GDM1 (cell line): ENCODE measurements at regions not wholly inside any gene's neighbourhood (a gene's known extent, or its start where the extent isn't known, plus 50 kb on each side); places are given as distances from the start of the nearest gene placed in this dataset.
A peak's percentile ranks its signal among the peaks of the same experiment; 100 is the strongest.
"Not testable (repeated sequence)": the region's sequence is repeated elsewhere in the genome, so short reads cannot be mapped to it uniquely, and the experiment has no call there.

ENCODE experiments used
- DNase-seq: peaks from one replicate; lab custom pipeline; 2025; lab: John Stamatoyannopoulos, UW

DNA sequence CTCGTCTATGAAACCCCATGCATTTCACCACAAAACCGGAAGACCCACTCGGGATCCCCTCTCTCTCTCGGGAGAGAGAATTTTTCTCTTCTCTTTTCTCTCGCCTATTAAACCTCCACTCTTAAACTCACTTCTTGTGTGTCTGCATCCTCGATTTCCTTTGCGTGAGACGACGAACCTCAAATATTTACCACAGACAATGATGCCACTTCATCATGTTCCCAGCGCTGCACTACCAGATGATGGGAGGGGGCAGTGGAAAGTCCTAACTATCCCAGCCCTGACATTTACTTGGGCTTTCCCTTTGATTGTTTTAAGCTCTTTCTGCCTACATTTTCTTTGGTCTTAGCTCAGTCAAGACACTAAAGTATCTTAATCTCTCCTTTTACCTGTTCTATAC lies 906.7 kb downstream of the GRID1 start:
- DNase-seq: no peak

DNA sequence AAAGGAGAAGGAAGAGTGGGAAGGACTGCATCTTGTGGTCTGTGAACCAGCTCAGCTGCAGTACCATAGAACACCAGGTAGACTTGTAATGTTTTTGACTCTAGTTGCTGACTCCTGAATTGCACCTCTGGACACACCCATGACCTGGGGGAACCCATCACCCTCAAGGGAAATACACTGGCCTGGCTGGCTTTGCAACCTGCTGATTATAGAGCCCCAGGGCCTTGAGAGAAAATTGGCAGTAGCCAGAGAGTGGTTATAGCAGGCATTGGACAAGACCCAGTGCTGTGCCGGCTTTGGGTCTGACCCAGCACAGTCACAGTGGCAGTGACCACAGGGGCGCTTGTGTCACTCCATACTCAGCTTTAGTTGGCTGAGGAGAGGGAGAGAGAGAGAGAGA lies 902.3 kb downstream of the GRID1 start:
- DNase-seq: no peak

DNA sequence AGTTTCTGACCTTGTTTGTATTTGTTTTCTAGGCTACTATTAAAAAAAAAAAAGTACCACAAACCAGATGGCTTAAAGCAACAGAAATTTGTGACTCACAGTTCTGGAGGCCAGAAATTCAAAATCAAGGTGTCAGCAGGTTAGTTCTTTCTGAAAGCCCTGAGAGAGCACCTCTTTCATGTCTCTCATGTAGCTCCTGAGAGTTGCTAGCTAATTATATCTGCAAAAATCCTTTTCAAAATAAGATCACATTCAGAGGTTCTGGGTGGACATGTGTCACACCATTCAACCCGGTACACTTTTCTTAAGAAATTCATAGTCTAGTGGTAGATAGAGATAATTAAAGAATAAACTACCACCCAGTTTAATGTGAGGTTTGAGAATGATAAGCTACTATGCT lies 888.6 kb downstream of the GRID1 start:
- DNase-seq: no peak

DNA sequence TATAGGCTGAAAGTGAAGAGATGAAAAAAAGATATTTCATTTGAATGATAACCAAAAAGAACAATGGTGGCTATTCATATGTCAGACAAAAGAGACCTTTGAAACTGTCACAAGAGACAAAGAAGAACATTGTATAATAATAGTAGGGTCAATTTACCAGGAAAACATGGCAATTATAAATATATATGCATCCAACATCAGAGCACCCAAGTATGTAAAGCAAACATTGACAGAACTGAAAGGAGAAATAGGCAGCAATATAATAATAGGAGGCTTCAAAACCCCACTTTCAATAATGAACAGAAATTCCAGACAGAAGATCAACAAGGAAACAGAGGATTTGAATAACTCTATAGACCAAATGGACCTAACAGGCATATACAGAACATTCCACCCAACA lies 876.2 kb downstream of the GRID1 start:
- no peak for DNase-seq

DNA sequence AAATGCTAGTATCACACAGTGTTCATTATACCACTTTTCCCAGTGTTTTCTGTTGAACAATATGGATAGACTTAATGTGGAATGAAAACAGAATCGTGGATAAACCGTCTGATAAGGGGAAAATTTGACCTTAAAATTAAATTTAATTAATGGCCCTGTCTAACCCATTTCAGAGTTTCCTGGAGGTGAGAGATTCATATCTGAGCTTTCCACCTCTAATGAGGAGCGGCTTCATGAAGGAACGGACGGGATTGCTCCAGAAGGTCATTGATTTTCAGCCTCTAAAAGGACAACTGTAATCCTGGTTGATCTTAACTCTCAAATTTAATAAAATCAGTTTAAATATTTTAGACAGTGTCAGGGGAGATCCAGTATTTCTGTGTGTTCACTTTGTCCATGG lies 874.9 kb downstream of the GRID1 start:
- DNase-seq: no peak

DNA sequence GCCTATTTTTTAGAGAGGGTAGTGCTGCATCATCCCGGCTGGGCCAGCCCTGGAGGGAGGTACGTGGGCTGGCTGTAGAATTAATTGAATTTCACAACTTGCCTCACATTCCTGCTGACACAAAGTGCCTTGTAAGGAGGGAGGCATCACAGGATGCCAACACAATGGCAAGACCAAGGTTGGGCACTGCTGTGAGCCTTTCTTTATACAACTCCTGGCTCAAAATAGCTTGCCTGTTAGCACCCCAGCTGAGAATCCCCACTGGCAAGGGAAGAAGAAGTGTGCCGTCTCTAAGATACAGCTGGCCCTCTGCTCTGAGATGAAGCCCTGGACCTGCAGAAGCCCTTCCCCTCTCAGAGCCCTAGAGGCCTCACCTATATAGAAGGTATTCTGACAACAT lies 873.9 kb downstream of the GRID1 start:
- DNase-seq: no peak

DNA sequence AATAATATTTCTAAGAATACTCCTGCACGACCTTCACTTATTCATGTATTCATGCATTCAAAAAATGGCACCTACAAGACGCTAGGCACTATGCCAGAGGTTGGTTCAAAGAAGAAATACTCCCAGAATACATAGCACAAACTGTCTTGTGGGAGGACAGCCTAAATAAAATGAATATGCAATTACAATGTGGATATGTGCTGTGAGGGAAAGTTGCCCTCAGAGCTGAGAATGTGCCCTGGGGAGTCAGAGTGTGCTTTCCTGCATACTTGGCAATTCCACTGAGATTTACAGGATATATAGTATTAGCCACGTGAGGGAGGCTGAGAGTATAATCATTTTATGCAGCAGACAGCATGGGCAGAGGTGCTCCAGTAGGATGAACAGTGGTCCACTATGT lies 872.9 kb downstream of the GRID1 start:
- no peak for DNase-seq

DNA sequence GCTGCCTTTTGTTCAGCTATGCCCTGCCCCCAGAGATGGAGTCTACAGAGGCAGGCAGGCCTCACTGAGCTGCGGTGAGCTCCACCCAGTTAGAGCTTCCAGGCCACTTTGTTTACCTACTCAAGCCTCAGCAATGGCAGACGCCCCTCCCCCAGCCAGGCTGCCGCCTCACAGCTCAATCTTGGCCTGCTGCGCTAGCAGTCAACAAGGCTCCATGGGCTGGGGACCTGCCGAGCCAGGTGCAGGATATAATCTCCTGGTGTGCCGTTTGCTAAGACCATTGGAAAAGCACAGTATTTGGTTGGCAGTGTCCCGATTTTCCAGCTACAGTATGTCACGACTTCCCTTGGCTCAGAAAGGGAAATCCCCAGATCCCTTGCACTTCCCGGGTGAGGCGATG lies 862.0 kb downstream of the GRID1 start:
- DNase-seq: not testable (repeated sequence)

DNA sequence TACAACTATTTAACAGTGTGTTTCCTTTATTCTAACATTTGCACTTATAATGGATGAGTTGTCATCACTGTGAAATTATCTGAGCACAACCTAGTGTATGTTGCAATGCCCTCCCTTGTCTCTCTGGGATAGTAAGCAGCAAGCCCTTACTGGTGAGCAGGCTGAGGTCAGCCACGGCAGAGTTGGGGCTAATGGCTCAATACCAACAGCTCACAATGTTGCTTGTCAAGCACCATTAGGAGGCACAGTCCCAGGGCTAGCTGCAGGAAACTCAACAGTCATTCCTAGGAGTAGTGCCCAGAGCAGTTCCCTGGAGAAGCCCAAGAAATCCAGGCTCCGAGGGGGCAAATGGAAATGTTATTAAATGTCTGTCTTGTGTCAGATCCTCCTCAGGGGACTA lies 858.4 kb downstream of the GRID1 start:
- DNase-seq: no peak

DNA sequence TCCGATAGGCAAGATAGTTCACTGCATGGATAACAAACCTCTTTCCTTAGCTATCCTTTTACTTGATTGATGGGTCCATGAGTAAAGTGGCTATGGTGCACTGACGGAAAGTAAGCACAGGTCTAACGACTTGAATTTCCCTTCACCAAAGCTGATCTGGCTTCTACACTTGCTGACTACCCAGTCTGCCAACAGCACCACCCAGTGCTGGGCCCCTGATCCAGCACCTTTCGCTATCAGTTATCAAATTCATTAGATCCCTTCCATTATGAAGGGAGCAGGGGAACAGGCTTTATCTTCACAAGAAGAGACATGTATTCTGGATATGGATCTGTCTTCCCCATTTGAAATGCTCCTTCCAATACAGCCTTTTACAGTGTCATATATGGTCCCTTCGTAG lies 855.9 kb downstream of the GRID1 start:
- no peak for DNase-seq

DNA sequence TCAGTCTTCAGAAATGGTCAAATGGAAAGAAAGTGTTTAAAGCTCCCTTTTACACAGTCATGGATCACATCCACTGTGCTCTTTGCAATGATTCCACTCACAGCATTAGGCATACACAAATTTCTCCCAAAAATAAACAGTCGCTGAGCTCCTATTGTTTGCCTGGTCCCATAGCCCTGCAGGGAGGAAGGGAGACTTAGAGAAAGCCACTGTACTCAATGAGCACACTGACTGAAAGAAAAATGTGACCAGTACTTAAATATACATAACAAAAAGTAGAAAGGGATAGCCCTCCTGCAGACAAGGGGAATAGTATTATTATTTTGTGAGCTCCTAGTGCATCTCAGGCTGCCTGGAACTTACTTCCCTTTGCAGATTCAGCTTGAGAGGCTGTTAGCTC lies 853.2 kb downstream of the GRID1 start:
- no peak for DNase-seq

DNA sequence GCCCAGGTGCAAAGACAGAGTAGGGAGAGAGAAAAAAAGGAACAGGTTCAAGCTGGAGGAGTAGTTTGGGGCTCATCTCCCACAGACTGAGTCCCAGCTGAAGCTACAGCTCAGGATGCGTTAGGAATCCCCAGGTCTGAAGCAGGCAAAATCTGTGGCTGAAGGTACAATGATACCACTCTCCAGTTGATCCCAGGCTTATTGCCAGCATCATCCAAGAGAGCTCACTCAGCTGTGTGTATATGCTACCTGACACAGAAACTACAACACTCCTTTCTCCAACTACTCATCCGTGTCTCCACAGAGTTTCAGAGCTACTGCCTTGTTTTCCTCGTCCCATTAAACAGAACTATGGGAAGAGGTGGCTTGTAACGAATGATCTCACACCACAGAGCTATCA lies 851.3 kb downstream of the GRID1 start:
- DNase-seq: no peak

DNA sequence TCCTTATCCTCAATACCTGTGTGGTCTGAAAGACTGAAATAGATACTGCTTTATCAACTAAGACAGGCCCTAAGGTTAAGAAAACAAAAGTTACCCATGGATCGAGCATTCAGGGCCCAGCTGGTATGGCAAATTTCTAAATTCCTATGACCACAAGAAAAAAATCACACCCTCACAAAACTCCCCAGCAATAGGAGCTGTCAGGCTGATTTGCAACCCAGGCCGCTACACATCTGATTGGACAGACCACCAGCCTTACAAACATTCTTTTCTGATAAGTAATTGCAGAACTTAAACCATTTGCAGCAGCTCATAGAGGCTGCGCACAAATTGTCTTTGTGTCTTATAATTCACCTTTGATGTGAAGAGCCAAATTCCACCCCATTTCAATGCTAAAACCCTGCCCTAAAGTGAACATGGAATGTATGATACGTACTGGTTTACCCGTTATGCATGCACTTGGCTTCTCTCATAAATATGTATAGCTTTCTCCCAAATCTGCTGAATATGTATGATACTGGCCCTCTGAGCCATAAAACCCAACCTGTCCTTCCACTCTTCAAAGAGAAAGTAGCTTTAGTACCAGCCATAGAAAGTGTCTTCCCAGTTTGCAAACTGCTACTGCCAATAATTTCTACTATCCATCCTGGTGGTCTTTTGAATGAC lies 842.5 kb downstream of the GRID1 start:
- no peak for DNase-seq

DNA sequence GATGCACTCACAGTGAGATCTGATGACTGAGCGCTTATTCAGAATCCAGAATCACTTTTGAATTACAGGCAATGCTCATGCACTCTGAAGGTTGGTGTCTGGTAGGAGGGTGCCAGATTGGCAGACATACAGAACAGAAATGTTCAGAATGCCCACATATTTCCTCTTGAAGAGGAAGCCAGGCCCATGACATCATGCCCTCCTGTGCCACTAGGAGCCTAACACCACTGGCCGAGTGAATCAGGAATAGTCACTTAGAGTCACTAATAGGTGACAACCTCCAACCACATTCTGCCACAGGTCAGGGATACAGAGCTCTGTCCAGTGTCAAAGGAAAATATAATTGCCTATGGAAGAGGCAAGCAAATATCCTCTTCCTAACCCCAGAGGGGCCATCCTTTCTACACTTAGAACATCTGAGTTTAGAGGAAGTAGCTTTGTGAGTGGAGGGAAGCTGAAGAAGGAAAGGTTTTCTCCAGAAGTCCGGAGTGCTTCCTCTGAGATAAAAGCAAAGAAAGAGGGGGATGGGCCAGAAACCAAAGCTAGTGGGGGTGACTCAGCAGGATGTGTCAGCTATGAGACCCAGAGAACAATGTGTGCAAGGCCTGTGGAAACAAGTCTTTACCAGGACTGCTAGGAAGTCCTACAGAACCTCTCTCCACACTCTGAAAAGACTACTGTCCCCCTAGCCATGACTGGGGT lies 838.8 kb downstream of the GRID1 start:
- peak; percentile 3 for DNase-seq

DNA sequence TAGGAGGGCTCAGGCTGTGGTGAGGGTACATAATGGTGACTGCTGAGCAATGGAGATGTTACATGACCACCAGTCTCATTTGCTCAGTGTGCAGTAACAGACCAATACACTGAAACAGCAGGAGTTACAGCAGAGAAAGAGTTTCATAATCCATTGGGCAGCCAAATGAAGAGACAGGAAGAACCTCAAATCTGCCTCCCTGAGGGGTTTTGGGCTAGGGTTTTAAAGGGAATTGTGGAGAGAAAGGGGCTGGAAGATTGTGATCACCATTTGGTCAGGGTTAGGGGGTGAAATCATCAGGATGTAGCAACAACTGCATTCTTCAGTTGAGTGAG lies 838.3 kb downstream of the GRID1 start:
- DNase-seq: no peak

DNA sequence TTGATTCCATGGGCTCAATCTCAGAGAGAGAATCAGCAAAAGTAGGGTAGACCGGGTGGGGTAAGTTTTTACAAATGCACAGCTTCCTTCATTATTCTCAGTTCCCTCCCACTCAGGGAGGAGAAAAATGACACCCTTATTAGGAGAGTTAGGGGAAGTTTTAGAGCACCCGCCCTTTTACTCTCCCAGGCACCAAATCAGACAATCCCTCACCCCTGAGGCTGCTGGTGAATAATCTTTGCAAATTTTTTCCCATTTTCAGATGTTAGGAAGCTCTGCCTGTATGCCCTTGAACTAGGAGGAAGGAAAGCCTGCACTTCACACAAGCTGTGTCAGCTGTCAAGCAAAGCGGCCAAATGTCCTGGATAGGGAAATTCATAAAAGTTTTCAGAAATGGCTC lies 834.9 kb downstream of the GRID1 start:
- DNase-seq: no peak

DNA sequence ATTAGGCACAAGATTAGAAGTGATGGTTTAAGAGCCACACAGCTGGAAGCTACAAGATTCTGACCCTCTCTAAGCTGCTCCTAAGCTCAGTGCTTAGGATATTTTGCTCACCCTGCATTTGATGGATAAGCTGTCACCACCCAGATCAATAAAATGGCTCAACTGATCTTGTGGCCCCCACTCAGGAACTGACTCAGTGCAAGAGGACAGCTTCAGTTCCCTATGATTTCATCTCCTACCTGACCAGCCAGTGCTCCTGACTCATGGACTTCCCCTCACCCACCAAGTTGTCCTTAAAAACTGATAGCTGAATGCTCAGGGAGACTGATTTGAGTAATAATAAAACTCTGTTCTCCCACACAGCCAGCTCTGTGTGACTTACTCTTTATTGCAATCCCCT lies 833.8 kb downstream of the GRID1 start:
- no peak for DNase-seq

DNA sequence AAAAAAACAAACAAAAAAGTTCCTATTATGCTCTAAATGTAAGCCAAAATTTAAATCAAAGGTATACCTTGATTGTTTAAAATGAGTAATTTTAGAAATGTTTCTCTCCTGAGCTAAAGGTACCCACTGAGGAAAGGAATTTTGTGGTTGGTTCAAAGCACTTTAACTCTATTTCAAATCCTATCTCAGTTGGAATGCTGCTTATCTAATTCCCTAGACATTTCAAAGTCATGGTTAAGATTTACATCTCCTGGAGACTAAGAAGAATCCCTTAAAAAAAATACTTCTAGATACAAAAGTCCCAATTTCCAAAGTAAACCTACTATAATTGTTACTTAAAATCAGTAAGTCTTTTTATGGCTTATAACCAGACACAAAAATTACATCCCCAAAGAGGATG lies 830.7 kb downstream of the GRID1 start:
- no peak for DNase-seq

DNA sequence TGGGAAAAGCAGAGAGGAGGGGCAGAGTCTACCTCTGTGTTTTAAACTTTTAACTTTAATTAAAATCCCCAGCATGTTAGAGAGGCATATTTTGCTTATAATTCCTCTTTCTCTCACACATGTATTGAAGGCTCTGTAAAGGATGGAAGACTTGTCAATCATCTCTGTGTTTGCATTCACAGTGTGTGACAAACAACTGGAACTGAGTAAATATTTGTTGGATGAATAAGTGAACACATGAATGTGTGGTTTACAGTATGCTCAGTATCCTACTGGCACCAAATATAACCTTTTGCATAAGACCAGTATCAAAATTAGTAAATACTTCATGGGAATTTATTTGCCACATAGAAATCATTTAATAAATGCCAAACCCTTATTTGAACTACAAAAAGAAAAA lies 829.0 kb downstream of the GRID1 start:
- no peak for DNase-seq

DNA sequence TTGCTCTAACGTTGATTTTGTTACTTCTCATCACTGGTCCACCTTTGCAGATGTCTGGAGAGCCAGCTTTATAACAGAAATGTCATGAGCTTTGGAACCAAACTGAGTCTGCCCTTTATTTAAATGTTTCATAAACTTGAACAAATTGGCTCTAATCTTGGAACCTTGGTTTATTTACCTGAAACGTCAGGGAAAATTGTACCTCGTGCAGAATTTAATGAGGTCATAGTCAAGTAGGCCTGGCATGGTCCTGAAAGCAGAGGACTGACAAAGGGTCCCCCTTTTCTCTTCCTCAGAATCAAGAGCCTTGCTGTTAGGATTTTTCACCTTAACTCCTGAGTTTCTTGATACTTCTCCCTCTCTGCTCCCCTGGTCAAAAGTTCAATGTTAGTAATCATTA lies 828.0 kb downstream of the GRID1 start:
- no peak for DNase-seq

DNA sequence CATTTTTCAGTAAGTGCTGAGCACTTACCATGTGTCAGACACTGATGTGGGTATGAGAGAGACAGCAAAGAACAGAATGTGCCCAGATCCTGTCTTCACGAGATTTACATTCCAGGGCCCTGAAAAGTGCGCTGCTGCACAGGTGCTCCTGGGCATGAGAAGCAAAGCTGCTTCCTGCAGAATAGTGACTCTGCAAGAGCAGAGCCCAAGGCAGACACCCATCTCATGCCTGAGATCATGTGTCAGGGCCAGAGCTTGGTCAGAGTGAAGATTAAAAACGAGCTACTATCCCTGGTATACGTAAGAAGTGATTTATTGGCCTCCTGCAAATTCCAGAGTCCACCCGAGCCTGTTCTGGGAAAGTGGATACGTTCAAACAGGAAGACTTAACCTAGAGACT lies 824.4 kb downstream of the GRID1 start:
- DNase-seq: no peak

DNA sequence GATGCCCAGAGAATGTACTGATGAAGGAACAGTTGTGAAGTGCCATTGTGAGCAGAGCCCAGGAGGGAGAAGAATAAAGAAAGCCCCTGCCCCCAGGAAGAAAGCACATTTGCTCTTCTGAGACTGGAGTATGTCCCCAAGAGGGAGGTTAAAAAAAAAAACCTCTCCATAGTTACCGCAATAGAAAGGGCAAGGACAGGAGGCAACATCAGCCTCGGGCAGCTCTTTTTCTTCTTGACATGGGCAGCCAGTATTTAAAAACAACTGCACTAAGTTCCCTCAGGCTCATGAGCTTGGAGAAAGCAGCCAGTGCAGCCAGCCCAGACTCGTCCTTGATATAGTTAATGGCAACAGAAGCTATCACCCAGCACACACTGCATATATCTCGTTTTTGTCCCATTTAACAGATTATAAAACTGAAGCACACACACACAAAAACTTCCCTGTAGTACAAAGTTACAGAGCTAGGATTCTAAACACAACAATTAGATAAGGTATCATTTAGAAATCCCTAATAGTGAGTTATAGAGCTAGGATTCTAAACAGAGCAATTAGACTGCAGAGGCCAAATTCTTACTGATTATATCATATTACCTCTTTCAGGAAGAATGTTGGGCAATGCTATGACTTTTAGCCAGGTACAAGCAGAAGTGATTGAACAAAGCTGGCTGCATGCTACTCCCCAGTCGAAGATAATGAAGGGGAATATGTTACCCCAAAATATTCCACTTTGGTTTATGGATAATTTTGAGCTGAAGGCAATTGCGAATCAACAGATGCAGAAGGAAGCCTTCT lies 823.5 kb downstream of the GRID1 start:
- DNase-seq: no peak

DNA sequence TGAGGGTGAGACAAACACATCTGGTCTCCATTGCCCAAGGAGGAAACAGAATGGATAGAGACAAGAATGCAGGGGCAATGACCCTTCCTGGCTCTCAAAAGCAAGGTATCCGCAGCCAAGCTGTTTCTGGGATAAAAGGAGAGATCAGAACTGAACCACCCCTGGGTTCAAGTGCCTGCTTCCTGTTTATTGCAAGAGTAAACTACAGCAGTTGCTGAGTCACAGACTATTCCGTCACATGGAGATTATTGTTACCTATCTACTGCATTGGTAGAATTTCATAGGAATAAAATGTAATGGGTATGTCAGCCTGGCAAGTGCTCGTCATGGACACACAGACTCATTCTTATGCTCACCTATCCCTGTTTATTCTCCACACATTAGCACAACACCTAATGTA lies 821.6 kb downstream of the GRID1 start:
- no peak for DNase-seq

DNA sequence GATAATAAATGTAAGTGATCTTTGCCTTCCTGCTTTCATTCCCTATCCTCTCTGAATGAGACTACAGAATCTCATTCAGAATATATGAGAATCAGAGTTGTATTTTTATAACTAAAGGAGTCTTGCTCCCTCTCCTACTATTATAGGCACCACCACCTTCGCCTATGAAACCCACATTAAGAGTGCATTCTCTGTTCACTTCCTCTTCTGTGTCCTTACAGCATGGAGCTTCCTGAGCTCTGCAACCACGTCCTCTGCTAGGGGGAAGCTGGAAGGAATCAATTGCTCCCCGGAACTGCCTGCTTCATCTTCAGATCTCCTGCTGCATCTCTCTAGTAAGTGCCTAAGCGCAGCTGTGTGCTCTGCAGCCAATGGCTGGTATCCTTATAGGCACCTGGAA lies 820.7 kb downstream of the GRID1 start:
- DNase-seq: no peak
